HG03108 (cell line): ENCODE measurements at regions not wholly inside any gene's neighbourhood (a gene's known extent, or its start where the extent isn't known, plus 50 kb on each side); places are given as distances from the start of the nearest gene placed in this dataset.
A peak's percentile ranks its signal among the peaks of the same experiment; 100 is the strongest.

Experiments
- ATAC-seq: cut with Tn5 transposase; IDR thresholded peaks from one replicate; pipeline ENCODE4 v1.9.1; 2021; ENCODE audit warnings: moderate library complexity; ENCODE audit not compliant: unreplicated experiment

- ATAC-seq: no peak
Observed at GRCh38 chr5:139733698-139734538, 61.7 kb upstream of the PSD2 start.

GRCh38 chr5:139734539-139734916, 61.1 kb upstream of the PSD2 start:
- no peak for ATAC-seq

GRCh38 chr5:139738193-139739149, 57.1 kb upstream of the PSD2 start:
- no peak for ATAC-seq

GRCh38 chr5:139739150-139739974, 56.2 kb upstream of the PSD2 start:
- no peak for ATAC-seq

GRCh38 chr5:139740138-139740991, 55.2 kb upstream of the PSD2 start:
- ATAC-seq: no peak

- no peak for ATAC-seq
Observed at GRCh38 chr5:139740992-139741672, 54.5 kb upstream of the PSD2 start.

- no peak for ATAC-seq
Observed at GRCh38 chr5:139741823-139742172, 53.8 kb upstream of the PSD2 start.

GRCh38 chr5:139742173-139742903, 53.3 kb upstream of the PSD2 start:
- no peak for ATAC-seq

GRCh38 chr5:139743001-139743771, 52.4 kb upstream of the PSD2 start:
- ATAC-seq: no peak

- no peak for ATAC-seq
Observed at GRCh38 chr5:139743804-139744203, 51.8 kb upstream of the PSD2 start.

GRCh38 chr5:139744471-139745131, 51.0 kb upstream of the PSD2 start:
- no peak for ATAC-seq

- ATAC-seq: peak; percentile 22
Observed at GRCh38 chr5:139745132-139745799, 50.3 kb upstream of the PSD2 start.

- no peak for ATAC-seq
Observed at GRCh38 chr5:139745800-139746690, 49.6 kb upstream of the PSD2 start.
